SK-N-SH (cell line): ENCODE measurements at regions not wholly inside any gene's neighbourhood (a gene's known extent, or its start where the extent isn't known, plus 50 kb on each side); places are given as distances from the start of the nearest gene placed in this dataset.

ENCODE experiments used
- CHD2 ChIP-seq: fragments of 150-350 bp; IDR thresholded peaks from 2 replicates; pipeline ENCODE4 v1.6.1; 2018; ENCODE audit warnings: low read length; ENCODE audit not compliant: partially characterized antibody
- NRF1 ChIP-seq: IDR thresholded peaks from 2 replicates; pipeline ENCODE4 v1.6.1; 2012; ENCODE audit warnings: low read depth, mild to moderate bottlenecking, low read length
- RAD21 ChIP-seq: IDR thresholded peaks from 2 replicates; pipeline ENCODE4 v1.6.1; 2012; ENCODE audit warnings: mild to moderate bottlenecking, low read length
- TF ChIP-seq, protein P1 (sequence below): fragments of 150-350 bp; IDR thresholded peaks from 2 replicates; pipeline ENCODE4 v1.6.1; 2016; ENCODE audit warnings: mild to moderate bottlenecking, low read depth, low read length
- TF ChIP-seq, protein P2 (sequence below): fragments of 200-600 bp; sonication (generic); IDR thresholded peaks from 2 replicates; pipeline ENCODE4 v1.6.1; 2017; ENCODE audit warnings: antibody characterized with exemption, mild to moderate bottlenecking, moderate library complexity

- TF ChIP-seq, protein P1, sequence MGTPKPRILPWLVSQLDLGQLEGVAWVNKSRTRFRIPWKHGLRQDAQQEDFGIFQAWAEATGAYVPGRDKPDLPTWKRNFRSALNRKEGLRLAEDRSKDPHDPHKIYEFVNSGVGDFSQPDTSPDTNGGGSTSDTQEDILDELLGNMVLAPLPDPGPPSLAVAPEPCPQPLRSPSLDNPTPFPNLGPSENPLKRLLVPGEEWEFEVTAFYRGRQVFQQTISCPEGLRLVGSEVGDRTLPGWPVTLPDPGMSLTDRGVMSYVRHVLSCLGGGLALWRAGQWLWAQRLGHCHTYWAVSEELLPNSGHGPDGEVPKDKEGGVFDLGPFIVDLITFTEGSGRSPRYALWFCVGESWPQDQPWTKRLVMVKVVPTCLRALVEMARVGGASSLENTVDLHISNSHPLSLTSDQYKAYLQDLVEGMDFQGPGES = no peak
- TF ChIP-seq CHD2 (no peak), RAD21 (no peak), NRF1 (no peak)
- TF ChIP-seq, protein P2, sequence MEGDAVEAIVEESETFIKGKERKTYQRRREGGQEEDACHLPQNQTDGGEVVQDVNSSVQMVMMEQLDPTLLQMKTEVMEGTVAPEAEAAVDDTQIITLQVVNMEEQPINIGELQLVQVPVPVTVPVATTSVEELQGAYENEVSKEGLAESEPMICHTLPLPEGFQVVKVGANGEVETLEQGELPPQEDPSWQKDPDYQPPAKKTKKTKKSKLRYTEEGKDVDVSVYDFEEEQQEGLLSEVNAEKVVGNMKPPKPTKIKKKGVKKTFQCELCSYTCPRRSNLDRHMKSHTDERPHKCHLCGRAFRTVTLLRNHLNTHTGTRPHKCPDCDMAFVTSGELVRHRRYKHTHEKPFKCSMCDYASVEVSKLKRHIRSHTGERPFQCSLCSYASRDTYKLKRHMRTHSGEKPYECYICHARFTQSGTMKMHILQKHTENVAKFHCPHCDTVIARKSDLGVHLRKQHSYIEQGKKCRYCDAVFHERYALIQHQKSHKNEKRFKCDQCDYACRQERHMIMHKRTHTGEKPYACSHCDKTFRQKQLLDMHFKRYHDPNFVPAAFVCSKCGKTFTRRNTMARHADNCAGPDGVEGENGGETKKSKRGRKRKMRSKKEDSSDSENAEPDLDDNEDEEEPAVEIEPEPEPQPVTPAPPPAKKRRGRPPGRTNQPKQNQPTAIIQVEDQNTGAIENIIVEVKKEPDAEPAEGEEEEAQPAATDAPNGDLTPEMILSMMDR = no peak
Measured at GRCh38 chr9:28050941-28051340, 477.7 kb upstream of the C9orf72 start.
